ENCODE measurements at regions not wholly inside any gene's neighbourhood (a gene's known extent, or its start where the extent isn't known, plus 50 kb on each side); places are given as distances from the start of the nearest gene placed in this dataset.

DNA sequence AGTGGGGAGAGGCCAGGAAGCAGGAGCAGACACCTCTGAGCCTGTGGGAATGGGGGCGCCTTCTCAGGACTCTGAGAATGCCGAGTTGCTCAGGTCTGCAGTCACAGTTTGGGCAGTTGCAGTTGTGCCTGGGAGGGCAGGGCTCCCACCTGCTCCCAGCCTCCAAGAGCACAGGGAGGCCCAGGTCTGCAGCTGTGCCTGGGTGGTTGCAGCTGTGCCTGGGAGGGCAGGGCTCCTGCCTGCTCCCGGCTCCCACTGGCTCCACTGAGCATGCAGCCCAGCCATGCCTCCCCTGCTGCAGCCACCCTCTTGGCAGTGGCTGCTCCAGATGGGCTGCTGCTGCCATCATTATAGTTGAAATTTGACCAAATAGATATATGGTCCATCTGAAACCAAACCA is 1062.8 kb upstream of the ACO1 start:
- TF ChIP-seq, protein P1, sequence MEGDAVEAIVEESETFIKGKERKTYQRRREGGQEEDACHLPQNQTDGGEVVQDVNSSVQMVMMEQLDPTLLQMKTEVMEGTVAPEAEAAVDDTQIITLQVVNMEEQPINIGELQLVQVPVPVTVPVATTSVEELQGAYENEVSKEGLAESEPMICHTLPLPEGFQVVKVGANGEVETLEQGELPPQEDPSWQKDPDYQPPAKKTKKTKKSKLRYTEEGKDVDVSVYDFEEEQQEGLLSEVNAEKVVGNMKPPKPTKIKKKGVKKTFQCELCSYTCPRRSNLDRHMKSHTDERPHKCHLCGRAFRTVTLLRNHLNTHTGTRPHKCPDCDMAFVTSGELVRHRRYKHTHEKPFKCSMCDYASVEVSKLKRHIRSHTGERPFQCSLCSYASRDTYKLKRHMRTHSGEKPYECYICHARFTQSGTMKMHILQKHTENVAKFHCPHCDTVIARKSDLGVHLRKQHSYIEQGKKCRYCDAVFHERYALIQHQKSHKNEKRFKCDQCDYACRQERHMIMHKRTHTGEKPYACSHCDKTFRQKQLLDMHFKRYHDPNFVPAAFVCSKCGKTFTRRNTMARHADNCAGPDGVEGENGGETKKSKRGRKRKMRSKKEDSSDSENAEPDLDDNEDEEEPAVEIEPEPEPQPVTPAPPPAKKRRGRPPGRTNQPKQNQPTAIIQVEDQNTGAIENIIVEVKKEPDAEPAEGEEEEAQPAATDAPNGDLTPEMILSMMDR (conservative IDR thresholded peaks at IDR 0.05), result no peak
- TF ChIP-seq ZFX (IDR thresholded peaks at IDR 0.05), result no peak

Data from C4-2B (cell line).